HCT116 (cell line): ENCODE measurements at regions not wholly inside any gene's neighbourhood (a gene's known extent, or its start where the extent isn't known, plus 50 kb on each side); places are given as distances from the start of the nearest gene placed in this dataset.

ENCODE experiments used
- ATAC-seq: fragments of 200-7000 bp; cut with Tn5 transposase; 2 replicates; pipeline ENCODE4 v1.9.1; 2020; ENCODE audit warnings: mild to moderate bottlenecking, moderate library complexity
- BruUV-seq: library from RNA; stranded (reverse); fragments of 400-500 nt; replicated peaks from 2 replicates; lab custom pipeline; 2021; lab: Mats Ljungman, UMichigan
- CTCF ChIA-PET: fragments of 300-600 bp; sonication (Branson Sonifier 250); formaldehyde crosslinking; loops from one replicate; lab custom pipeline; 2021; ENCODE audit warnings: antibody characterized with exemption; lab: Charles Lee
- POLR2A ChIA-PET: fragments of 300-600, 350-600 bp; sonication (Branson Sonifier 250); formaldehyde crosslinking; loops from one replicate; lab custom pipeline; 2021; ENCODE audit warnings: antibody characterized with exemption; lab: Charles Lee
- RAD21 ChIA-PET, 2 experiments: fragments of 300-600 bp; sonication (Branson Sonifier 250); formaldehyde crosslinking; loops; one replicate each; lab custom pipeline; 2023; ENCODE audit warnings: low total read pairs in 2 of 2; ENCODE audit not compliant: uncharacterized antibody in 2 of 2, unreplicated experiment in 2 of 2, low non-redundant PET in 1 of 2; lab: Charles Lee
- DNase-seq: peaks from one replicate; pipeline ENCODE4 v3.0.0-alpha.2; 2010; ENCODE audit warnings: low read depth, low spot score
- H2AFZ ChIP-seq: fragments of 200-600 bp; shearing (Covaris generic), sonication (generic); 2 replicates; pipeline ENCODE4 v1.6.1; 2017; ENCODE audit warnings: low read depth, mixed run types, mixed read lengths, antibody characterized with exemption, low read length; ENCODE audit not compliant: poor library complexity, severe bottlenecking
- H3K27ac ChIP-seq: 2 replicates; pipeline ENCODE4 v1.5.1; 2012; ENCODE audit warnings: low read depth, low read length
- H3K27me3 ChIP-seq: fragments of 200-600 bp; sonication (generic); 2 replicates; pipeline ENCODE4 v1.6.1; 2016; ENCODE audit warnings: mixed run types, low read length, mixed read lengths; ENCODE audit not compliant: insufficient read depth
- H3K36me3 ChIP-seq, 2 experiments: fragments of 200-500 bp in 1 of 2; fragments of 200-600 bp in 1 of 2; sonication (Bioruptor generic) in 1 of 2; sonication (generic) in 1 of 2; 2 replicates each; pipeline versions ENCODE4 v1.5.1 to v1.6.1; 2014 to 2016; ENCODE audit warnings: low read length in 2 of 2, inconsistent platforms in 1 of 2, mixed read lengths in 1 of 2, mixed run types in 1 of 2; ENCODE audit not compliant: insufficient read depth in 2 of 2, control insufficient read depth in 1 of 2
- H3K4me1 ChIP-seq, 2 experiments: fragments of 200-600 bp in 1 of 2; sonication (generic) in 1 of 2; 2 replicates each; pipeline versions ENCODE4 v1.5.1 to v1.6.1; 2012 to 2017; ENCODE audit warnings: low read length in 2 of 2, inconsistent platforms in 1 of 2, mild to moderate bottlenecking in 1 of 2, mixed read lengths in 1 of 2, mixed run types in 1 of 2, moderate library complexity in 1 of 2; ENCODE audit not compliant: insufficient read depth in 2 of 2, control insufficient read depth in 1 of 2
- H3K4me2 ChIP-seq: fragments of 200-600 bp; sonication (generic); 2 replicates; pipeline ENCODE4 v1.6.1; 2017; ENCODE audit warnings: mixed run types, low read length, mixed read lengths
- H3K4me3 ChIP-seq, 2 experiments: fragments of 200-600 bp in 1 of 2; sonication (generic) in 1 of 2; replicated peaks in 1 of 2; 2 replicates each; pipeline ENCODE4 v1.5.1; 2011 to 2016; ENCODE audit warnings: low read length in 2 of 2, control low read depth in 1 of 2, low read depth in 1 of 2, mild to moderate bottlenecking in 1 of 2, mixed read lengths in 1 of 2, mixed run types in 1 of 2
- H3K79me2 ChIP-seq: fragments of 200-600 bp; sonication (generic); 2 replicates; pipeline ENCODE4 v1.6.1; 2017; ENCODE audit warnings: mild to moderate bottlenecking, mixed run types, low read length, moderate library complexity, mixed read lengths; ENCODE audit not compliant: insufficient read depth
- H3K9ac ChIP-seq: fragments of 200-600 bp; sonication (generic); 2 replicates; pipeline ENCODE4 v1.6.1; 2016; ENCODE audit warnings: low read length, mixed read lengths
- H3K9me2 ChIP-seq: fragments of 200-600 bp; sonication (generic), shearing (Covaris generic); 2 replicates; pipeline ENCODE4 v1.6.1; 2017; ENCODE audit warnings: mixed run types, mild to moderate bottlenecking, moderate library complexity; ENCODE audit not compliant: insufficient read depth
- H3K9me3 ChIP-seq, 2 experiments: fragments of 200-500 bp in 1 of 2; fragments of 200-600 bp in 1 of 2; sonication (Bioruptor generic) in 1 of 2; sonication (generic) in 1 of 2; 2 replicates each; pipeline ENCODE4 v1.6.1; 2014 to 2017; ENCODE audit warnings: low read length in 2 of 2, mixed read lengths in 2 of 2, inconsistent platforms in 1 of 2, low read depth in 1 of 2, mild to moderate bottlenecking in 1 of 2, mixed run types in 1 of 2, moderate library complexity in 1 of 2; ENCODE audit not compliant: control insufficient read depth in 1 of 2, insufficient read depth in 1 of 2
- H4K20me1 ChIP-seq: fragments of 200-600 bp; sonication (generic), shearing (Covaris generic); 2 replicates; pipeline ENCODE4 v1.6.1; 2017; ENCODE audit warnings: mixed run types, mild to moderate bottlenecking, moderate library complexity; ENCODE audit not compliant: insufficient read depth
- EGR1 ChIP-seq: IDR thresholded peaks from 2 replicates; pipeline ENCODE4 v1.6.1; 2012; ENCODE audit warnings: low read depth
- ELF1 ChIP-seq: IDR thresholded peaks from 2 replicates; pipeline ENCODE4 v1.6.1; 2012; ENCODE audit warnings: low read depth, borderline replicate concordance
- EZH2 ChIP-seq: fragments of 200-600 bp; sonication (generic); IDR thresholded peaks from 2 replicates; pipeline ENCODE4 v1.6.1; 2017; ENCODE audit warnings: antibody characterized with exemption, mixed run types
- EZH2phosphoT487 ChIP-seq: fragments of 200-600 bp; IDR thresholded peaks from 2 replicates; pipeline ENCODE4 v1.6.1; 2018; ENCODE audit warnings: antibody characterized with exemption, borderline replicate concordance
- FOSL1 ChIP-seq: IDR thresholded peaks from 2 replicates; pipeline ENCODE4 v1.6.1; 2012; ENCODE audit warnings: low read depth
- POLR2A ChIP-seq: IDR thresholded peaks from 2 replicates; pipeline ENCODE4 v1.7.0; 2011; ENCODE audit warnings: borderline replicate concordance; ENCODE audit not compliant: insufficient read depth, insufficient read length; ENCODE audit errors: extremely low read depth
- POLR2AphosphoS5 ChIP-seq: IDR thresholded peaks from 2 replicates; pipeline ENCODE4 v1.6.1; 2011; ENCODE audit warnings: mild to moderate bottlenecking, low read depth, low read length, moderate library complexity
- RAD21 ChIP-seq: IDR thresholded peaks from 2 replicates; pipeline ENCODE4 v1.6.1; 2012; ENCODE audit warnings: low read depth, mild to moderate bottlenecking
- REST ChIP-seq: IDR thresholded peaks from 2 replicates; pipeline ENCODE4 v1.6.1; 2012; ENCODE audit warnings: low read depth
- SIN3A ChIP-seq: IDR thresholded peaks from 2 replicates; pipeline ENCODE4 v1.6.1; 2012; ENCODE audit warnings: low read depth
- SP1 ChIP-seq: IDR thresholded peaks from 2 replicates; pipeline ENCODE4 v1.6.1; 2012; ENCODE audit warnings: low read depth
- ZBTB33 ChIP-seq: IDR thresholded peaks from 2 replicates; pipeline ENCODE4 v1.6.1; 2011; ENCODE audit warnings: mild to moderate bottlenecking, low read length, moderate library complexity; ENCODE audit not compliant: insufficient replicate concordance; ENCODE audit errors: extremely low read depth
- intact Hi-C: fragments of 100-400 bp; cut with micrococcal nuclease; formaldehyde crosslinking; loops from 2 replicates; pipeline ENCODE4 v1.10.0; 2022
- TF ChIP-seq, protein P1 (sequence below): IDR thresholded peaks from 2 replicates; pipeline ENCODE4 v1.6.1; 2012
- TF ChIP-seq, protein P2 (sequence below): IDR thresholded peaks from 2 replicates; pipeline ENCODE4 v1.6.1; 2012

GRCh38 chr2:52115750-52116149, 1083.8 kb upstream of the NRXN1 start:
- H3K36me3 ChIP-seq: no peaks in the 10 kb centered on the region
- H3K9ac ChIP-seq: no peak overlapping the region
- H3K4me1 ChIP-seq: peaks cover 0 to 15% of the 10 kb centered on the region in 2 experiments; a peak in 2 of 4 replicates
- no peak overlapping the region for H3K4me2 ChIP-seq
- H4K20me1 ChIP-seq: no peaks in the 10 kb centered on the region
- no TSS peak for BruUV-seq
- H3K27ac ChIP-seq: no peak overlapping the region
- POLR2A ChIA-PET: no interaction called here
- no peaks in the 10 kb centered on the region for H3K9me3 ChIP-seq
- no peak for TF ChIP-seq POLR2A
- DNase-seq: no peak
- H3K9me2 ChIP-seq: peaks cover under 1% of the 10 kb centered on the region; the same call in 1 of the 2 replicates
- CTCF ChIA-PET: no interaction called here
- RAD21 ChIA-PET: no interaction called here
- H3K79me2 ChIP-seq: no peaks in the 10 kb centered on the region
- no peak for ATAC-seq
- H2AFZ ChIP-seq: peak overlapping the region; percentile 44
- intact Hi-C loops: no loop called here
- H3K27me3 ChIP-seq: no peaks in the 10 kb centered on the region
- no peak overlapping the region for H3K4me3 ChIP-seq

DNA sequence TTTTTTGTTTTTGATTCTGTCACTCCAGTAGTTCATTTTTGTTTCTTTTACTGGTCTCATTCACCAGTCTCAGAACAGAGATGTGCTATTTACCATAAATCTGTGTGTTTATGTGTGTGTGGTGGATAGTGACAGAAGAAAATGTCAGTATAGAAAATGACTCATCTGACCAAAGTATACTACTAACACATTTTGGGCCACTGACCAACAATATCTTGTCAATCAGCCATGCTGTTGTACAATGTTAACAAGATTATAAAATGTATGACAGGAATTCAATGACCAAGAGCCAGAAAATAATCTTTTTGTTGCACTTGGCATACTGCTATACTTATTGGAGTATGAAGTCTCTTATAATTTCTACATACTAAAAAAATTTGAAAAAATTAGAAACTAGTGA, 1081.4 kb upstream of the NRXN1 start:
- no peaks in the 10 kb centered on the region for H4K20me1 ChIP-seq
- H3K36me3 ChIP-seq: no peaks in the 10 kb centered on the region
- RAD21 ChIA-PET: no interaction called here
- H3K9ac ChIP-seq: no peak overlapping the region
- H3K4me1 ChIP-seq: peaks cover 0 to 15% of the 10 kb centered on the region in 2 experiments; a peak in 2 of 4 replicates
- CTCF ChIA-PET: no interaction called here
- no peaks in the 10 kb centered on the region for H3K79me2 ChIP-seq
- ATAC-seq (no peak), DNase-seq (no peak)
- intact Hi-C loops: no loop called here
- no peak overlapping the region for H3K4me2 ChIP-seq
- H3K27ac ChIP-seq: no peak overlapping the region
- H3K9me3 ChIP-seq: no peaks in the 10 kb centered on the region
- POLR2A ChIA-PET: no interaction called here
- no peaks in the 10 kb centered on the region for H3K27me3 ChIP-seq
- H2AFZ ChIP-seq: no peak overlapping the region
- no peaks in the 10 kb centered on the region for H3K9me2 ChIP-seq
- BruUV-seq: no TSS peak
- no peak overlapping the region for H3K4me3 ChIP-seq
- no peak for TF ChIP-seq FOSL1
- TF ChIP-seq, protein P1, sequence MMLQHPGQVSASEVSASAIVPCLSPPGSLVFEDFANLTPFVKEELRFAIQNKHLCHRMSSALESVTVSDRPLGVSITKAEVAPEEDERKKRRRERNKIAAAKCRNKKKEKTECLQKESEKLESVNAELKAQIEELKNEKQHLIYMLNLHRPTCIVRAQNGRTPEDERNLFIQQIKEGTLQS: no peak
- TF ChIP-seq EZH2: no peak
- TF ChIP-seq REST: no peak
- no peak for TF ChIP-seq ELF1
- TF ChIP-seq, protein P2, sequence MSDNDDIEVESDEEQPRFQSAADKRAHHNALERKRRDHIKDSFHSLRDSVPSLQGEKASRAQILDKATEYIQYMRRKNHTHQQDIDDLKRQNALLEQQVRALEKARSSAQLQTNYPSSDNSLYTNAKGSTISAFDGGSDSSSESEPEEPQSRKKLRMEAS: no peak
- no peak for TF ChIP-seq EZH2phosphoT487
- TF ChIP-seq ZBTB33: no peak
- TF ChIP-seq SP1: no peak
- TF ChIP-seq SIN3A: no peak
- no peak for TF ChIP-seq EGR1
- TF ChIP-seq RAD21: no peak
- TF ChIP-seq POLR2A: no peak
- TF ChIP-seq POLR2AphosphoS5: no peak
